ENCODE measurements at regions not wholly inside any gene's neighbourhood (a gene's known extent, or its start where the extent isn't known, plus 50 kb on each side); places are given as distances from the start of the nearest gene placed in this dataset.

GRCh38 chr14:99347561-99347960 is 75.6 kb upstream of the BCL11B start:
- H3K27ac Mint-ChIP-seq, result no peak overlapping the region
- no peak for DNase-seq
- peaks cover 5% of the 10 kb centered on the region for H3K27me3 Mint-ChIP-seq
- H3K36me3 Mint-ChIP-seq (ENCODE audit: low read depth), result no peaks in the 10 kb centered on the region
- no peak overlapping the region for H3K4me3 Mint-ChIP-seq
- no peaks in the 10 kb centered on the region for H3K4me1 Mint-ChIP-seq (ENCODE audit: low read depth)
- no peaks in the 10 kb centered on the region for H3K9me3 Mint-ChIP-seq

- no peak for DNase-seq
- no peaks in the 10 kb centered on the region for H3K36me3 Mint-ChIP-seq (ENCODE audit: low read depth)
- H3K4me3 Mint-ChIP-seq, result no peak overlapping the region
- H3K27me3 Mint-ChIP-seq, result peaks cover under 1% of the 10 kb centered on the region
- H3K27ac Mint-ChIP-seq, result no peak overlapping the region
- no peaks in the 10 kb centered on the region for H3K9me3 Mint-ChIP-seq
- H3K4me1 Mint-ChIP-seq (ENCODE audit: low read depth), result peaks cover 1% of the 10 kb centered on the region
Observed at GRCh38 chr14:99346470-99347080, 74.6 kb upstream of the BCL11B start.

GRCh38 chr14:99345472-99345871 is 73.5 kb upstream of the BCL11B start:
- H3K4me3 Mint-ChIP-seq, result no peak overlapping the region

GRCh38 chr14:99344051-99344758 is 72.2 kb upstream of the BCL11B start:
- Mint-ChIP-seq H3K27me3 (peaks cover 16% of the 10 kb centered on the region), H3K4me3 (no peak overlapping the region), H3K27ac (no peak overlapping the region), H3K4me1 (ENCODE audit: low read depth) (peaks cover 1% of the 10 kb centered on the region), H3K36me3 (ENCODE audit: low read depth) (no peaks in the 10 kb centered on the region), H3K9me3 (no peaks in the 10 kb centered on the region)
- DNase-seq, result no peak

More at GRCh38 chr14:99345472-99345871, 73.5 kb upstream of the BCL11B start:
- Mint-ChIP-seq H3K27me3 (peaks cover 3% of the 10 kb centered on the region), H3K9me3 (no peaks in the 10 kb centered on the region), H3K27ac (no peak overlapping the region), H3K36me3 (ENCODE audit: low read depth) (no peaks in the 10 kb centered on the region), H3K4me1 (ENCODE audit: low read depth) (peaks cover 1% of the 10 kb centered on the region)
- DNase-seq, result no peak

- Mint-ChIP-seq H3K9me3 (no peaks in the 10 kb centered on the region), H3K27ac (no peak overlapping the region), H3K36me3 (ENCODE audit: low read depth) (no peaks in the 10 kb centered on the region), H3K4me3 (no peak overlapping the region), H3K27me3 (peaks cover 28% of the 10 kb centered on the region), H3K4me1 (ENCODE audit: low read depth) (peaks cover 1% of the 10 kb centered on the region)
- DNase-seq, result no peak
Observed at GRCh38 chr14:99342906-99343305, 70.9 kb upstream of the BCL11B start.

- no peak for DNase-seq
- peaks cover 1% of the 10 kb centered on the region for H3K4me1 Mint-ChIP-seq (ENCODE audit: low read depth)
- peaks cover 28% of the 10 kb centered on the region for H3K27me3 Mint-ChIP-seq
- H3K27ac Mint-ChIP-seq, result no peak overlapping the region
- no peak overlapping the region for H3K4me3 Mint-ChIP-seq
- H3K36me3 Mint-ChIP-seq (ENCODE audit: low read depth), result no peaks in the 10 kb centered on the region
- no peaks in the 10 kb centered on the region for H3K9me3 Mint-ChIP-seq
Observed at GRCh38 chr14:99342204-99342603, 70.2 kb upstream of the BCL11B start.

GRCh38 chr14:99339551-99339950 is 67.6 kb upstream of the BCL11B start:
- no peak overlapping the region for H3K4me3 Mint-ChIP-seq
- H3K4me1 Mint-ChIP-seq (ENCODE audit: low read depth), result peaks cover 1% of the 10 kb centered on the region
- DNase-seq, result no peak
- no peaks in the 10 kb centered on the region for H3K9me3 Mint-ChIP-seq
- no peak overlapping the region for H3K27ac Mint-ChIP-seq
- no peaks in the 10 kb centered on the region for H3K36me3 Mint-ChIP-seq (ENCODE audit: low read depth)
- peaks cover 28% of the 10 kb centered on the region for H3K27me3 Mint-ChIP-seq

GRCh38 chr14:99338313-99338712 is 66.3 kb upstream of the BCL11B start:
- peaks cover 28% of the 10 kb centered on the region for H3K27me3 Mint-ChIP-seq
- no peak overlapping the region for H3K4me3 Mint-ChIP-seq
- H3K27ac Mint-ChIP-seq, result no peak overlapping the region

GRCh38 chr14:99333841-99334635 is 62.0 kb upstream of the BCL11B start:
- H3K4me3 Mint-ChIP-seq, result no peak overlapping the region
- H3K36me3 Mint-ChIP-seq (ENCODE audit: low read depth), result no peaks in the 10 kb centered on the region
- H3K27ac Mint-ChIP-seq, result no peak overlapping the region
- H3K4me1 Mint-ChIP-seq (ENCODE audit: low read depth), result peaks cover under 1% of the 10 kb centered on the region
- peaks cover 17% of the 10 kb centered on the region for H3K27me3 Mint-ChIP-seq
- DNase-seq, result no peak
- H3K9me3 Mint-ChIP-seq, result no peaks in the 10 kb centered on the region

More at GRCh38 chr14:99338313-99338712, 66.3 kb upstream of the BCL11B start:
- Mint-ChIP-seq H3K4me1 (ENCODE audit: low read depth) (peaks cover 1% of the 10 kb centered on the region), H3K36me3 (ENCODE audit: low read depth) (no peaks in the 10 kb centered on the region), H3K9me3 (no peaks in the 10 kb centered on the region)
- no peak for DNase-seq

GRCh38 chr14:99333214-99333613 is 61.2 kb upstream of the BCL11B start:
- H3K9me3 Mint-ChIP-seq, result no peaks in the 10 kb centered on the region
- peaks cover 1% of the 10 kb centered on the region for H3K4me1 Mint-ChIP-seq (ENCODE audit: low read depth)
- H3K4me3 Mint-ChIP-seq, result no peak overlapping the region
- DNase-seq, result no peak
- H3K27ac Mint-ChIP-seq, result no peak overlapping the region
- peaks cover 14% of the 10 kb centered on the region for H3K27me3 Mint-ChIP-seq
- no peaks in the 10 kb centered on the region for H3K36me3 Mint-ChIP-seq (ENCODE audit: low read depth)

- Mint-ChIP-seq H3K36me3 (ENCODE audit: low read depth) (no peaks in the 10 kb centered on the region), H3K27ac (no peak overlapping the region), H3K27me3 (peaks cover 24% of the 10 kb centered on the region), H3K4me3 (no peak overlapping the region), H3K9me3 (no peaks in the 10 kb centered on the region), H3K4me1 (ENCODE audit: low read depth) (peaks cover 1% of the 10 kb centered on the region)
- DNase-seq, result no peak
Observed at GRCh38 chr14:99331811-99332210, 59.8 kb upstream of the BCL11B start.

GRCh38 chr14:99330316-99331240 is 58.6 kb upstream of the BCL11B start:
- H3K4me1 Mint-ChIP-seq (ENCODE audit: low read depth), result peaks cover 1% of the 10 kb centered on the region
- H3K9me3 Mint-ChIP-seq, result no peaks in the 10 kb centered on the region
- DNase-seq, result no peak
- no peaks in the 10 kb centered on the region for H3K36me3 Mint-ChIP-seq (ENCODE audit: low read depth)
- H3K4me3 Mint-ChIP-seq, result no peak overlapping the region
- H3K27ac Mint-ChIP-seq, result no peak overlapping the region
- peaks cover 24% of the 10 kb centered on the region for H3K27me3 Mint-ChIP-seq

- DNase-seq, result no peak
- Mint-ChIP-seq H3K27me3 (peaks cover 24% of the 10 kb centered on the region), H3K27ac (no peak overlapping the region)
Observed at GRCh38 chr14:99329711-99330315, 57.8 kb upstream of the BCL11B start.

More at GRCh38 chr14:99329711-99330315, 57.8 kb upstream of the BCL11B start:
- Mint-ChIP-seq H3K4me1 (ENCODE audit: low read depth) (peaks cover 1% of the 10 kb centered on the region), H3K4me3 (no peak overlapping the region), H3K9me3 (no peaks in the 10 kb centered on the region), H3K36me3 (ENCODE audit: low read depth) (no peaks in the 10 kb centered on the region)
